Mesothelial cell of epicardium (in vitro differentiated cells): ENCODE measurements at regions not wholly inside any gene's neighbourhood (a gene's known extent, or its start where the extent isn't known, plus 50 kb on each side); places are given as distances from the start of the nearest gene placed in this dataset.

Experiments
- DNase-seq, 2 experiments: peaks; one replicate each; pipeline ENCODE4 v3.0.0; 2021; ENCODE audit warnings: low spot score in 2 of 2; ENCODE audit not compliant: unreplicated experiment in 2 of 2
- H3K27ac Mint-ChIP-seq: 2 replicates; pipeline ENCODE4 v1.8.0; 2021; ENCODE audit warnings: mixed read lengths
- H3K27me3 Mint-ChIP-seq: 2 replicates; pipeline ENCODE4 v1.8.0; 2021; ENCODE audit warnings: low read depth, mixed read lengths
- H3K36me3 Mint-ChIP-seq: 2 replicates; pipeline ENCODE4 v1.8.0; 2021; ENCODE audit warnings: mixed read lengths
- H3K4me1 Mint-ChIP-seq: 2 replicates; pipeline ENCODE4 v1.8.0; 2021; ENCODE audit warnings: mixed read lengths
- H3K4me3 Mint-ChIP-seq: 2 replicates; pipeline ENCODE4 v1.8.0; 2021; ENCODE audit warnings: mild to moderate bottlenecking, moderate library complexity, mixed read lengths
- H3K9me3 Mint-ChIP-seq: 2 replicates; pipeline ENCODE4 v1.8.0; 2021; ENCODE audit warnings: mixed read lengths
- CTCF ChIP-seq: fragments of 200-600 bp; sonication (generic); IDR thresholded peaks from one replicate; pipeline ENCODE4 v1.5.0; 2021; ENCODE audit warnings: antibody characterized with exemption; ENCODE audit not compliant: unreplicated experiment

- no peak for DNase-seq
- Mint-ChIP-seq H3K27ac (peak overlapping the region; percentile 83), H3K4me3 (no peak overlapping the region), H3K36me3 (no peaks in the 10 kb centered on the region), H3K27me3 (no peaks in the 10 kb centered on the region), H3K9me3 (no peaks in the 10 kb centered on the region), H3K4me1 (peaks cover 22% of the 10 kb centered on the region)
- TF ChIP-seq CTCF = no peak
Observed at GRCh38 chr12:18141048-18141982, 51.3 kb upstream of the RERGL start.

- Mint-ChIP-seq H3K9me3 (no peaks in the 10 kb centered on the region), H3K36me3 (no peaks in the 10 kb centered on the region), H3K27ac (no peak overlapping the region), H3K27me3 (no peaks in the 10 kb centered on the region), H3K4me3 (no peak overlapping the region), H3K4me1 (peaks cover 21% of the 10 kb centered on the region)
- DNase-seq = no peak
- TF ChIP-seq CTCF = peak; percentile 62
Observed at GRCh38 chr12:18139989-18140596, 50.1 kb upstream of the RERGL start.
